HG03108 (cell line): ENCODE measurements at regions not wholly inside any gene's neighbourhood (a gene's known extent, or its start where the extent isn't known, plus 50 kb on each side); places are given as distances from the start of the nearest gene placed in this dataset.

Experiments
- ATAC-seq: cut with Tn5 transposase; IDR thresholded peaks from one replicate; pipeline ENCODE4 v1.9.1; 2021; ENCODE audit warnings: moderate library complexity; ENCODE audit not compliant: unreplicated experiment

DNA sequence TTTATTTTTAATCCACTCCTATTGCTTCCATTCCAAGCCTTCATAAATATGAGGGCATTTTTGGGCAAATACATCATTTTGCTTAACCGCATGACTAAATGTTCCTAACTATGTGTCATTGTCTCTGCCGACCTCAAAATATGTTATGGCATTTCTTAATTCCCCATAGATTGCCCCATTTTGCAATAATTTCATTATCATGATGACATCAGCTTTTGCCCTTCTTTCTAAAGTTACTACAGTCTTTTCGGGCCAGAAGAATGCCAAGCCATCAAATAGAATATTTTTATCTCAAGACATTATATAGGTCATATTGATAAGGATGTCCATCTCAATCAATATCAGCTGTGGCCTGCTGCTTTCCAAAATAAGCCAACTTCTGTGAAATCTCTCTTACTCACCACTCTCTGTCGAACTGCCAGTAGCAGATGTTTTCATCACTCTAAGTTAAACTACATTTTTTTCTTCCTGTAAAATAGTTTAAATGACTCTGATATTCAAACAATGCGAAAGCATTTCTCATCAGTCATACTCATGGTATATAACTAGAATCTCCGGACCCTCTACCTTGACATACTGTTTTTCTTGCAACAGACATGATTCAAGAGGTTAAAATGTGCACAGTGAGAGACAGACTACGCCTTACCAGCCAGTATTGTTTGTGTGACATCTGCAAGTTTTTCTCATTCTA, 1254.6 kb upstream of the CELF2 start:
- no peak for ATAC-seq

DNA sequence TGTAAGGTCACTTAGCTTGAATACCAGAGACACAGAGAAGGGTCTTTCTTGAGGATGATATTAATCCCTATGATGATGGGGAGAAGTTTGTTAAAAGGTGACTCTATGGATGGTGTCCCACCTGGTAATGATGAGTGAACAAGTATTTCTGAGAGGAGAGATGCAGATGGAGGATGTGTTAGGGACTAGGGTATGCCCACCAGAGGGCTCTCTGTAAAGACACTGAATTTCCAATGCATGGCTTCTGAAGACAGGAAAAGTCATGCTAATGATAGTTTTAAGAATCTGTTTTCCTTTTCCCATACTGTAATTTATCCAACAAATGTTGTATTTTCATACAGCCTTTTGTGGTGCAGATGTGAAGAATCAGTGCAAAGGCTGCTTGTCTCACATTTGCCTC, 1250.9 kb upstream of the CELF2 start:
- ATAC-seq, result no peak

DNA sequence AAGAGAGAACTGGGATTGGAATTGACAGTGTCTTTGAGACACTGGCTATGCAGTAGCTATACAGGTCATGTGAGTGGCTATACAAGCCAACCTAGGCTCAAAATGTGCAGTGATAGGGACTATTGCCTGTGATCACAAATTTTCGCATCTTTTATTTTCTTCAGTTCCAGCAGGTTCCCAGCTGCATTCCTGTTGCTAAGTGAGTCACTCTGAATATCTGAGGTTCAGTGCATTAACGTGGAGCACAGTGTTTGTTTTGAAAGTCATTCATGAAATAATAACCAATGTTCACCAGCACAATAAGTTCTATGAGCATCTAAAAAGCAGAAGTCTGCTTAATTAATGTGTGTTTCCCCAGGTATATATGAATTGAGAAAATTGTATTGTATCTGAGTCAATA, 1236.0 kb upstream of the CELF2 start:
- ATAC-seq, result no peak

DNA sequence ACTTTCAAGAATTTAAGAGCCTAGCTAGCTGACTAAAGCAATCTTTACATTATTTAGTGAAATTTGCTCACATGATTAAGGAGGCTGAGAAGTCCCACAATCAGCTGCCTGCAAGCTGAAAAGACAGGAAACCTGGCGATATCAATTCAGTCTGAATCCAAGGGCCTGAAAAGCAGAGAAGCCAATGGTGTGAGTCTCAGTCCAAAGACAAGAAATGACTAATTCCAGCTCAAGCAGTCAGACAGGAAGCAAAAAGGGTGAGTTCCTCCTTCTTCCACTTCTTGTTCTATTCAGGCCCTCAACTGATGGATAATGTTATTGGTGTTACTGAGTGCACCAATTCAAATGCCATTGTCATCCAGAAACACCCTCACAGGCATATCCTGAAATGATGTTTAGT, 1231.6 kb upstream of the CELF2 start:
- ATAC-seq, result no peak

DNA sequence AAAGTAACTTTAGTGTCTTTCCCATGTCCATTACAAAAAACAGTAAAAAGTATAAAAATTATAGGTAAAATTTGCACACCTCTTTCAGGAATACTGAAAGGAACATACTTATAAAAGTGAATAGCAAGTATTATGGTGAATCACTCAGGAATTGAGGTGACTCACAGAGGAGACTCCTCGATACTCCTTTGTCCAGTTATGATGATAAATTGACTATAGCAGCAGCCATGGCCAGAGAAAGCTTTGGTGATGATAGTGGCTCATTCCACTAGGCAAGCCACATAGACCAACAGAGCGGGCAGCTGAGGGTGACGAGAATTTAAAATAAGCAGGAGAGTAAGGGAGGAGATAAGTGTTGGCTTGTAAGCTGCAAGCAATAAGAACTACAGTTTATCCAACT, 1231.1 kb upstream of the CELF2 start:
- ATAC-seq, result no peak

DNA sequence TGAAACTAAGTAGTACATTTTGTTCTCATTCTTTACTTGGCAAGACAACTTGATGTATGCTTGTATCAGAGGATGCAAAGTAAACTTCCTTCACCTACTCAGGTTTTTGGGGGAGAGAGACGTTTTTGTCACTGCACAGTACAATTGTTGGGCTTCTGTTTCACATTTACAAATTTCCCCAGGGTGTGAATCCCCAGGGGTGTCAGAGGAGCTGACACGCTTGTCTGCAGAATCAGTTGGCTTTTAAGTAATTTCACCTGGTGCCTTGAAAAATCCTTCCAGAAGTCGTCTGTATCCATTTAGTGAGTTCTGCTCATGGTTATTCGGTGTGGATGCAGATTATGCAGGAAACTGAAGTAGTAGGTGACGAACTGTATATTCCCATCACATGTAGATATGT, 1227.7 kb upstream of the CELF2 start:
- no peak for ATAC-seq

DNA sequence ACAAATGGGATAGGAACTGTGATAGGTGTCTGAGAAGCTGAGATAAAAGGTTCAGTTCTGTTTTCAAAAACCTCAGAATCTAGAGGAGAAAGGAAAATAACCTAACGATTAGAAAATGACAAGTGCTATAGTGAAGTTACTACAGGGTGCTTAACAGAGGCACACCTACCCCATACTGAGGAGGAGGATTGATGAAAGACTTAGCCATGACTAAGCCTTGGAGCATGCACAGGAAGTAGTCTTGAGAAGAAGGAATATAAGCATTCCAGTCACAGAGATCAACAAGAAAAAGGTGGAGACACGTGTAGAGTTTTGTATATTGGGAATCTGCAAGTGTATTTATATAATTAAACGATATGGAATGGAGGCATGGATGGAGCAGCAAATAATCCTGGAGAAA, 1225.5 kb upstream of the CELF2 start:
- ATAC-seq, result no peak

DNA sequence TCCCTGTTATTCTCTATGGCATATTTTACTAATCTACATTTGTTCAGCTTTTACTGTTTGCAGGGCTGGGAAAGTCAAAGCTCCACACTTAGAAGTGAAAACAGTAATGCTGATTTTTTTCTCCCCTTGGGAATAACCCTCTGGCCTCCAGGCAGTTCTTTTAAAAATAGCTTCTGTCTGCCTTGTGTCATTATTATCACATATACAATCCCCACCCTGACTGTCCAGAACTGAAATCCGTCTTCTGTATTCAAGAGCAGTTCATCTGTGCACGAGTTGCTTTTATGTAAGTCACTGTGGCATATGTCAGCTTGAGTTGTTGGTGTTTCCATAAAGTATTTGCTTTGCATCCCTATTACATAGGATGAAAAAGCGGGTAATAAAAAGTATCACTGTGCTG, 1221.1 kb upstream of the CELF2 start:
- no peak for ATAC-seq

DNA sequence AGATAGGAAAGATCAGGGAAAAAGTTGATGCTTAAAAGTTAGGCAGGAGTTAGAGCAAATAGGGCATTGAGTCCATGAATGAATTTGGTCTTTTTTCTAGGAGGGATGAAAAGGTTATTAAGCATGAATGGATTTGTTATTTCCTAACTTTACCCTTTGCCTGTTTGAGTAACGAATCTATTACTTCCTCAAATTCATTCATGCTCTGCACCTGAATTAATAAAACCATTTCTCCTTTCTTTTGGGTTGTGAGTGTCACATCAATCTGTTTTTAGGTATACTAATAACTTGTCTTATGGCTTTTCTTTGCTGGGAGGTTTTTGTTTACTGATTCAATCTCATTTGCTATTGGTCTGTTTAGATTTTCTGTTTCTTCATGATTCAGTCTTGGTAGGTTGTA, 1217.7 kb upstream of the CELF2 start:
- ATAC-seq, result no peak

DNA sequence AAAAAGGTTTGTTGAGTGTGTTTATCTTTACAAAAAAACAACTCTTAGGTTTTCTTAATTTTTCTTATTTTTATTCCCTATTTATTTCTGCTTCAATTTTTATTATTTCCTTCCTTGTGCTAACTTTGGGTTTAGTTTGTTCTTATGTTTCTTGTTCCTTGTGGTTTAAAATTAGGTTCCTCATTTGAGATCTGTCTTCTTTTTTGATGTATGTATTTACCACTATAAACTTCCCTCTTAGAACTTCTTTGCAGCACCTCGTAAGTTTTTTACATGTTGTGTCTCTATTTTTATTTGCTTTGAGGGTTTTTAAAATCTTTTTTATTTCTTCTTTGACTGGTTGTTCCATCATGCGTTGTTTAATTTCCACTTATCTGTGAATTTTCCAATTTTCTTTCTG, 1217.1 kb upstream of the CELF2 start:
- no peak for ATAC-seq

DNA sequence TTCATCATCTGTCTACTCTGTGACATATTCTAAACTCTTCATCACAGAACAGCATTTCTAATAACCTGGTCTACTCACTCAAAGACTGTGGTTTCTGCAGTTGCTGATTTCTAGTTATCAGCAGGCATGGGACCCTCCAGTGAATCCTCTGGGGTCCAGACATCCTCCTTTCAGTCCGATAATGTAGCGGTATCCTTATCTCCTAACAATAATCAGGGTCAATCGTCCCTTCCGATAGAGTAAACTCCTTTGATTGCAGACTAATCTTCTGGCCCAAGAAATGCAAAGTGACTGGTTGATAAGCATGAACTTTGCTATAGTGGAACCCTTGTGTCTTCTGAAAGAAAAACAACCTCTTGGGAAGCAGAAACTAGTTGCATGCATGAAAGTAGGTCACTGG, 1209.8 kb upstream of the CELF2 start:
- no peak for ATAC-seq

DNA sequence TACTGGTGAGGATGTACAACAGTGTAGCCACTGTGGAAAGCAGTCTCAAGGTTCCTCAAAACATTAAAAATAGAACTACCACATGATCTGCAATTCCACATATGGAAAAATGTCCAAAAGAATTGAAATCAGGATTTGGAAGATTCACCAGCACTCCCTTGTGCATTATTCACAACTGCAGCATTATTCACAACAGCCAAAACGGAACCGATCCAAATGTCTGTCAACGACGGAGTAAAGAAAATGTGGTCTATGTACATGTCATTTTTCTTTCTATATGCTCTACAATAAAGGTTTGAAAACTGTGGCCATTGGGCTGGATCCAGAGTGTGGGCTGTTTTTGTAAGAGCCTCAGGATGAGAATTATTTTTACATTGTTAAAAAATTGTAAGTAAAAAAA, 1206.1 kb upstream of the CELF2 start:
- ATAC-seq, result no peak

DNA sequence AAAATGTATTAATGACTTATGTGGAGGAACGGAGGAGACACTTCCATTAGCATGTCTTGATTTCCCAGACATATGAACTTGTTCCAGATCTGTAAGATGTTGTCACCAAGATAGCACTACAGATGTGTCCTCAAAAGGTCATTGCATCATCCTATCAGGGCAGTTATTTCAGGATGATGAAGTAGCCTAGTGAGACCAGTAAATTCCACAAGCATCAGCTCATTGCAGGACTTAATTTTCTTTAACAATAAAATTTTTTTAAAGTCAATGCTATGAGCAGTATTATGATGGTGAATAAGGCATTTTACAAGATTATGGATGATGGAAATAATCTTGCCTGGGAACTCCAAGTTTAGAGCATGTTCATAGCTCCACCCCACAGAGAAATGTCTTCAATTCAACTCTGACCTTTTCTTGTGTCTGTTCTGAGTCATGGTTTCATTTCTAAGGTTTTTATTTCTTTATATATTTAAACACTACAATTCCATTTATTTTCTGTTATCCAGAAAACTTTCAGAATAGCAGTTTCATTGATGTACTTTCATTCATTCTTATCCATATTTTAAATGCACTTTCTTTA, 1203.3 kb upstream of the CELF2 start:
- ATAC-seq, result no peak

DNA sequence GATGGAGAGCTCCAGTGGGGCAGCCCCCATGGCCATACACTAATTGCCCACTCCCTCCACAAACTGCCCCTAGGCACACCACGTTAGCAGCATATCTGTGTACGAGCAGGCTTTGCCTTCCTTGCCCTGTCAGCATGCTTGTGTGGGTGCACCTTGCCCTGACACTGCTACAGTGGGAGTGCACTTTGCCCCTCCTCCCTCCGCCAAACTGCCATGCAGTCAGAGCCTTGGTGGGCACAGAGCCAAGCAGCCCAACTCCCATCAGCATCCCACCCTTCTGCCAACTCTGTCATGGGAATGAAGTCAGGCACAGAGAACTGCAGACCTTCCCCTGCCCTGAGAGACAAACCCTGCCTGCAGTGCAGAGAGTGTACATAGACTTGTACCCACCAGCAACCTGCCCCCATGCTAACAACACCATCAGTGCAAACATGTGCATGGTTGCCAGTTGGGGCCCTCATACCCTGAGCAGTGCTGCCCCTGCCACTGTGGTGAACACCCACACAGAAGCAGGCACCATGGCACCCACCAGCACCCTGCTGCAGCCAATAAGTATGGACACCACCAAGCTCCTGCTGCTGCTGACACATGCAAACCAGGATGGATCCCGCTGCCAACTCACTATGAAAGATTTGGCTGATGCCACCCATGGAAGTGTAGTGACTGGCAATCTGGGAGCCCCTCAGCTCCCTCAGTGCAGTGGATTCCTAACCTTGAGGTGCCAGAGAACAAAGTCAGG, 1197.7 kb upstream of the CELF2 start:
- ATAC-seq, result no peak

DNA sequence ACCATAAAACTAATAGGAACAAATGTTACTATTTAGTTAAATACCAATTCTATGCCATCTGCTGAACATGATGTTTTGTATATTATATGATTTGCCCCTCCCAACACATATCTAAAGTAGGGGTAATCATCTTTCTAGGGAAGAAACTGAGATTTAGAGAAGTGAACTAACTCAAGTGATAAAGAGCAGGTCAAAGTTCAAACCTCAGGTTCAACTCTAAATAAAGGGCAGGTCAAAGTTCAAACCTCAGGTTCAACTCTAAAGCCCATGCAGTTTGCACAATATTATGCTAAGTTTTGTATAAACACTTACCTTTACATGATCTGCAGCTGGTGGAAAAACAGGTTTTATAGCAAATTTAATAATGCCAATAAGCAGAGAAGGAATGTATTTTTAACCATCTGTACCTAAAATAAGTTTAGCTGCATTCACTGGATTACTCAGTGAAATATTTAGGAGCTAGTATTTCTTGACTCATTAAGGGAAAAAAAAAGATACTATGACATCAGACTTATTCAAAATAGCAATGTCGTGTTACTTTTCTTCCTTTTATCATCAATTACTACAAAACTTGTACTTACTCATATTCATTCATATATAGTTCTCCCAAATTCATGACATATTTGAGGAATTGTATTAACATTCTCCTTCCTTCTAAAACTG, 1194.3 kb upstream of the CELF2 start:
- ATAC-seq, result no peak

DNA sequence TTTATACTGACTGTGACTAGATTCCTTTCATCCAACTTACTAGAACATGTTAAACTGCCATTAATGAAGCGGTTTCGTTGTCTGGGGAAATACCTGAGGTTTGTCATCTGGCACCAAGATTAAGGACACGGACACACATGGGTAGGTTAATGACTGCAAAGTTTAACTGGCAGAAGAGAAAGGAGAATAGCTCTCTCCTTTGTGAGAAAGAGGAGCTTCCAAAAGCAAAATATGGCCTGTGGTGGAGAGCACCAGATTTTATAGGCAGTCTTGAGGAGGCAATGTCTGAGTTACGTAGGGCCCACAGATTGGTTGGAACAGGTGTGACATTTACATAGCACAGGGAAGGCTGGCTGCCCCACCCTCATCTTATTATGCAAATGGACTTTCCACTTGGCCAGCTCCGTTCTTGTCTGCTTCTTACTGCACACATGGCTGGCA, 1193.0 kb upstream of the CELF2 start:
- no peak for ATAC-seq

DNA sequence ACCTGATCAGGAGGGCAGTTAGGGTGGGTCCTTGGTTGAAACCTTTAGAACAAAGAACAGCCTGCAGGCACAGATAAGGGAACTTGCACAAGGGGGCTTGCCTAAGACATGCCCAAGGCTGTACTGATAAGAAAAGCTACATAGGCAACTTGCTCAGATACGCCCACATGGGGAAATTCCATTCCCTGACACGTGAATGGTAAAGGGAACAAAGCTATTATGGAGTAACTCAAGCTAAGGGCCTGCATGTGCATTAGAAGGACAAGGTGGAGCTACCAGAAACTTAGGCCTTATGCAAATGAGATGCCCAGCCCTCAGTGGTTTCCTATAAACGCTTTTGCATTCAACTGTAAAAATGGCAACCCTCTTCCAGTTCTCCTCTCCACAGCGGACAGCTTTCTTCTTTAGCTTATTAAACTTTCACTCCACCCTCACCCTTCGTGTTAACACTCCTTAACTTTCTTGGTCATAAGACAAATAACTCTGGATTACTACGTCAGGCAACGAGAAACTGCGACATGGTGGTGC, 1192.1 kb upstream of the CELF2 start:
- ATAC-seq, result no peak

DNA sequence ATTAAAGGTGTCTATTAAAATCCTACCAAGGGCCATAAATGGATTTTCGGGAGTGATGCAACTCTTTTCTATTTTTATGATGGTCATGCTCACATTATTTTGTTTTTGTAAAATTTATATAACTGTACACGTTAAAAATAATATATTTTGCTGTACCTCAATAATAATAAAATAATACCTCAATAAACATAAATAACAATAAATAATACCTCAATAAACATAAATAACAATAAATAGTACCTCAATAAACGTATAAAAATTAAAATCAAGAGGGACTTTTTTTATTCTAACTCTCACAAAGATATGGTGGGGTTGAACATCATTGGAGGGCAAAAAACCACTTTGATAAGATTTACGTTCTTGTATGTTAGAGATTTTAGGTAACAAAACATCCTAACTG, 1189.6 kb upstream of the CELF2 start:
- no peak for ATAC-seq

DNA sequence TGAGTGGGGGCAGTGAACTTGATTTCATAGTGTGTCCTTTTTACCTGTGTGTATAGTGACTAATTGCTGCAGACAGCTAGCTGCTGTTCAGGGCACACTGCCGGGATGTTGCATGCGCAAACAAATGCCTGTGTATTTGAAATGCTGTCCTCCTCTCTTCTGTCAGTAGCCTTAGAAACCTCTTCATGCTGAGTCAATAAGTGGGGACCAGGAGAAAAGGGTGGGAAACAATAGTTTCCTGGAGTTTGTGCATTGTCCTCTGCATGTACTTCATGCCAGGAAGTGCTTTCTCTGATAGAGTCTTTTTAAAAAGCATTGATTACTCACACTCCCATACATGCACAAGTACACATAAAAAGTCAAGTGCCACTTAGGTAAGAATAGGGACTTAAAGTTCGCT, 1183.7 kb upstream of the CELF2 start:
- no peak for ATAC-seq

DNA sequence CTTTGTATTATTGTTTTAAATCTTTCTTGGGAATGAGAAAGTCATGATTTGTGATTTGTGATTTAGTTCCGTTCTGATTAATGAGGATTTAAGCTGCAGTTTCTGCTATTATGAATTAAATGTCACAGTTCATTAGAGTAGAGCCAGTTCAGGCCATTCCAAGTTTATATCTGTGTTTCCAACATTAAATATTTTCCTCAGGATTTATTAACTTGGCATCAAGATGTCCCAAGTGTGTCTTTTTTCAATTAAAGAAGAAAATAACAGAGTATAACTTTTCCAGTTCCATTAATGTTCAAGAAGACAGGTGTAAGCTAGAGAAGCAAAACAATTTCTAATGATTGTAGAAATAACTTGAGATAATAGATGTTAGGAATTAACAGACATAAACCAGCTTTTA, 1183.2 kb upstream of the CELF2 start:
- ATAC-seq, result no peak

DNA sequence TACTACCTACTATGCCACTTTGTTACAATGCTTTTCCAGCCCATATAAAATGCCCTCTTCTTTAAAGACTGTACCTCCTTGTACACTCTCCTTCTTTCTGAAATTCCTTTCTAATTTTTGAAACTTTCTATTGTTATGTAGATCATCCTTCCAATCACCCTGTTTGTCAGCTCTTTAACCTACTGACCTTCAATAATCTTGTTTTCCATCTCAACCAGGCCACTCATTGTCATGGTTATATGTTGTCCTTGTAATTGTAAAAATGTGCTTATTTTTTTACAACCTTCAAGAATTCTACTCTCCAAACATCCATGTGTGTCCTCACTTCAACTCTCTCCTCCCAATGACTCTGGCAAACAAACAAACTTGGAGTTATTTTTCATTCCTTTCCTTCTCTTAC, 1172.6 kb upstream of the CELF2 start:
- ATAC-seq, result no peak

DNA sequence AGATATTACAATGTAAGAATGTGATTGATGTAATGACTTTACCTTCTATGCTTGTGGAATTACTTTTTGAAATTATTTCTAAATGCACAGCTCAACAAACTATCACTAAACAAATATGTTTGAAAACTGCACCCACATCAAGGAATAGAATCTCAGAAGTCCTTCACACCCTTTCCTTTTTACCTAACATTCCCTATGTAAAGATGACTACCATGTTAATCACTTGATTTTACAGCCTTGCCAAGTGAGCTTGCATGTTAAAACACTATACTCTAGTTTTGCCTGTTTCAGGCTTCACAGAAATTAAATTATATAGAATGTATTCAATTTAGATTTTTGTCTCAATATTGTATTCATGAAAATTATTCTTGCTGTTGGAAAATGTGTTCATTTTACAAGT, 1169.4 kb upstream of the CELF2 start:
- no peak for ATAC-seq
